Central memory CD4-positive, alpha-beta T cell (primary cell): ENCODE measurements at regions not wholly inside any gene's neighbourhood (a gene's known extent, or its start where the extent isn't known, plus 50 kb on each side); places are given as distances from the start of the nearest gene placed in this dataset.

Experiments
- DNase-seq: peaks from one replicate; pipeline ENCODE4 v3.0.0; 2022

DNA sequence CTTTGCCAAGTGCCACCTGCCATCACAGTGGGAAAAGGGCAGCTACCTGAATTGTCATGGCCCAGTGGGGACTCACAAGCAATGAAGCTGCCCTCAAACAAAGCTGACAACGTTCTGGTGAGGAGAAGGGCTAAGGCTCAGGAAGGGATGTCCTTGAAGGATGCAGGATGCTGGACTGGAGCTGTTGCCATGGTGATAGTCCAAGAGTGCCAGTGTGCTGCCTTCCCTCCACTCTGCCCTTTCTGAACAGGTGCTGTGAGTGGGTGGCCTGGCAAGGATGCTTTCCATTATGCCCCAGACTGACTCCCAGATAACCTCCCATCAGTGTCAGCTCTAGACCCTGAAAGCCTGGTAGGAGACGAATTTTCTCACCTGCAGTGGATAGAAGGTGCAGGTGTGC is 137.8 kb upstream of the GYPC start:
- no peak for DNase-seq

DNA sequence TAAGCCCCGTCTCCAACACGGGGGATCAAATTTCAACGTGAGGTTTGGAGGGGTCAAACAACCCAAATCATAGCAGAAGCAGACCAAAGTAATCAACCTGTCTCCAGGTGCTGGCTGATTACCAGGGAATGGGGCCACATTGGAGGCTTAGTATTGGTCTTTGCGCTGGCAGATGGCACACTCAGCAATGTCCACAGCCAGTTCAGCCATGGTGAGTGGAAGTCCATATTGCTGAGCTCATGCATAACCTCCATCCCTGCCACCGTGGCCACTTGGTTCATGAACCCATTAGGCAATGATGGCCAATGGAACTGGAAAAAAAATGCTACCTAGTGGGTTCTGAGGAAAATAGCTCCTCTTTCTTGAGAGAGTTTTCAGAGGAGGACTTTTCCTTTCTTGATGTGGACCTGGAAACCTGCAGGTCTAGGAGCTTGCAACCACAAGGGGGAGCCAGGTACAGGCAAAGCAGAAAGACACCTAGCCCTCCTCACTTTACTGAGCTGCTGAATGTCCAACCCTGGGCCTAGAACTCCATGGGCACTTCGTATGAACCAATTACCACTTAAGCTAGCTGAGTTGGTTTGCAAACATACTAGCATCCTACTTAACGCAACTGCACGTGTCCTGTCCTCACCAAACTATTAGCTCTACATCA is 128.0 kb upstream of the GYPC start:
- peak; percentile 53 for DNase-seq

DNA sequence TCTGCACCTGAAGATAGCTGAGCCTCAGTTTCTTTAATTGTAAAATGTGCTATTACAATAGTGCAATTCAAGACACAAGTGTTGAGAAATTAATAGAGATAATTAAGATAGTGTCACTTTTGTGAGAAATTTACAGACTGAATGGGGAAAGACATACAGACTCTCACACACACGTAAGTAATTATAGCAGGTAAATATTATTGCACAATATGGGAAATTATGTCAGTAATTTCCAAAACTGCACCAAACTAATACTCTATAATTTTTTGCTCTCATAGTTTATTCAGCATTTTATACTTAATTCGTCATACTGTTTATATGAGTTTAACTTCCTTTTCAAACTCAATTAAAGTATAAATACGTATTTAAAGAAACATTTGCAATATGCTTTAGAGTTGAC is 124.9 kb upstream of the GYPC start:
- DNase-seq: no peak

DNA sequence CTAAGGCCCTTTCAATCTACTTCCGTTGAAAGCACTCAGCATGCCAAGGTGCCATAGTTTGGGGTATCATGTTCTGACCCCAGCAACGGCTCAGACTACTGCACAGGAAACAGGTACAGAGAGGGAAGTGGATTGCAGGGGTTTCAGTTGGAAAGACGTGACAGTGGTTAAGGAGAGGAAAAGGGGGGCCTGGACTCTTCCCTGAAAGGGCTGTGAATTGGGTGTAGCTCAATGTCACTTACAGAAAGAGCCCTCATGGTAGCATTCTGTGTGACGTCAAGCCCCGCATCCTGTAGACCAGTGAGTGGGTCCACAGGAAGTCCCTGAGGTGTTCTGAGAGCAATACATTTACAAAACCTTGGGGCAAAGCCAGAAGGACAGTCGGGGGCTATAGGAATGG is 121.5 kb upstream of the GYPC start:
- no peak for DNase-seq

DNA sequence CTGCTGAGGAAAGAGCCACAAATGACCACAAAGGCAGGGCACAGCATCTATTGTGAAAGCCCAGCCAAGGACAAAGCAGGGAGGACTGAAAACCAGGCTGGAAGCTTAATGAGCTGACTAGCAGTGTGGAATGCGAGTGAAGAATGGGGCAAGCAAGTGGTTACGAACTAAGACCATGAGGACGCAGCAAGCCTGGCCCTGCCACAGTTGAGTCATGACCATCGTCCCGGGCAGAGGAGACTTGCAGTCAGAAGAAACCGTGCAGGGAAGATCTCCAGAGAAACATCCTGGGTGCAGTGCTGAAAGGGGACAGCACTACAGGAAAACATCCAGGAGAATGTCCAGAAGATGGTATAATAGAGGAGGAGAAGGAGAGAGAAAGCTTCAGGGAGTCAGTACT is 120.5 kb upstream of the GYPC start:
- no peak for DNase-seq

DNA sequence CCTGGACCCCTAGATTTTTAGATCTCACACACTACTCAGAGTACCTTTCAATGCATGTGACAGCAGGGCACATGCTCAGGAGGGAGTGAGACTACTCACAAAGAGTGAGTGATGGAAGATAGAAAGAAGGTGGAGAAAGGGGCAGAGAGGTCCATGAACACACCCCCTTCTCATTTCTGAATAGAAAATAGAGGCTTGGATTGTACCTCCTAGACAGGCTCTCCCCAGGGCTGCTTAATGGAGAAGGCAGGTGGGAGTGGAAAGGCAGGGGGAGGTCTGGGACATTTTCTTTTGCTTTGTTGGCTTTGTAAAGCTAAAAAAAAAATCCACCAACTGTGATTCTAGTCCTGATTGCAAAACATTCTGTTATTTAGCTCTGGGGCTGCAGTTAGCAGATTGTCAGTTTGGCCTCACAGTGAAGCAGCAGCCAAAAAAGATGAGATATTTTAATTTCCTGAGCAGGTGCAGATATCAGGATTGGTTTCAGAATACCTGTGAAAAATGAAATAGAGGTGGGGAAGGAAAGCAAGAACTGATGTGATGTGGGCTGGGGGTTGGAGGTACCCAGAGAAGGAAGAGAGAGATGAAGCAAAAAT is 119.3 kb upstream of the GYPC start:
- no peak for DNase-seq

DNA sequence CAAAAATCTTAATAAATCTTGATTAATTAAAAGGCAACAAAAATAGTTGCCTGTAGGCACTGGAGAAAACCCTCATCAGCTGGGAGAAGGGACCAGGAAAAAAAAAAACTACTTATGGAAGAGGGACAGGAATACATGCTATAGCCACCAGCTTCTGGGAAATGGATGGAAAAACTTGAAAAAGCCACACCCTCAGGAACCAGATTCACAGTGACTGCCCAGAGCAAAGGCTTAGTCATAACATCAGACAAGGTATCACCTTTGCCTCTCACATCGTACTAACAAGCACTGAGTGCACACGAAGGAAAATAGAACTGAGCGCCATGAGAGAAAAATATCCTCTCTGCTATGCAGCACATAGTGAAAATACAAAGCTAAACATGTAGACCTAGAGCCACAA is 116.9 kb upstream of the GYPC start:
- no peak for DNase-seq

DNA sequence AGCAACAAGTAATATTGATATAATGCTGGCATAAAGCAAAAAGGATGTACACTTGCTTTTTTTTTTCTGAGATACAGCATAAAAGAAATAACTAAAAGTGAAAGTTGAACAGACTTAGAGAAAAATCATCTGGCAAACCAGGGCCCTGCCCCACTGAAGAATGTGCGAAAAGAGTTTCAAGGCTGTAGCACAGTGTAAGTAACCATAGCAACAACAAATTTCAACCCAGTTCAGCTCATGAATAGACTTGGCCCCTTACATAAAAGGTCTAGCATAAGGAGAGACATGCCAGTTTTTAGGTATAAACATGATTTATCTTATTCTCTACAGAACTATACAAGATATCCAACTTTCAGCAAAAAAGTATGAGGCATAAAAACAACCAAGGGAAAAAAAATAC is 113.7 kb upstream of the GYPC start:
- DNase-seq: no peak

DNA sequence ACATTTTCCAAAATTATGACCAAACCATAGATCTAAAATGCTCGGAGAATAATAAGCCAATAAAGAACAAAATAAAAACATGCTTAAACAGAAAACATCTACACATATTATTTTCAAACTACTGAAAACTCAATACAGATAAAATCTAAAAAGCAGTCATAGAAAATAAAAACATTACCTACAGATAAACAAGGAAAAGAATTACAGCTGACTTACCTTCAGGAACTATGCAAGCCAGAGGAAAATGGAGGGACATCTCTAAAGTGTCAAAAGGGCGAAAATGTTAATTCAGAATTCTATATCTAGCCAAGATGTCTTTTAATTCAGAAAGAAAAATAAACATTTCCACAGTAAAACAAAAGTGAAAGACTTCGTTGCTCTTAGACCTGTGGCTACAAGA is 112.9 kb upstream of the GYPC start:
- DNase-seq: no peak

DNA sequence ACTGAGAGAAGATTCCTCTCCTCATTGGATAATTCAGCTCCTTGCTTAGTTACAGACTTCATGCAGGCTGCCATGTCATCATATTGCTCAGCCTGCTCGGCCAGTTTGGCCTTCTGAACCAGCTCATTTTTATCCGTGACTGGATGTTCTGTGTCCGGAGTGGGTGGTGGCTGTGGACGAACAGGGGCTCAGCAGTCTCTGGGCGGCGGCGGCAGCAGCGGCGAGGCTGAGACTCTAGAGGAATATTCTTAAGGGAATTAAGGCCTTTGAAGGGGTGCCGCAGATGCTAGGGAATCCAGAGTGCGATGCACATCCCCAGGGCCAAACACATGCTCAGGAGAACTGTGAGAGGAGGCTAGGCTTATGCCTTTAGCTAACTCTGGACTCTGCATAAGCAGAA is 97.9 kb upstream of the GYPC start:
- DNase-seq: no peak

DNA sequence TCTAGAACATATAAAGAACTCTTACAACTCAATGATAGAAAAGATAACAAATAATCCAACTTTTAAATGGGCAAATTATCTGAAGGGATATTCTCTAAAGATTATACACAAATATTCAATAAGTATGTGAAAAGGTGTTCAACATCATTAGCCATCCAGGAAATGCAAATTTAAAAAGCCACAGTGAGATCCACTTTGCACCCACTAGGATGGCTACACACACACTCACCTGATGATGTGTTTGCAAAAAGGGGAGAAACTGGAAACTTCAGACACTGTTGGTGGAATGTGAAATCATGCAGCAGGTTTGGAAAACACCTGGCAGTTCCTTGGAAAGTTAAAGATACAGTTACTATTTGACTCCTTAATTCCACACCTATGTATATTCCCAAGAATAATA is 87.2 kb upstream of the GYPC start:
- no peak for DNase-seq

DNA sequence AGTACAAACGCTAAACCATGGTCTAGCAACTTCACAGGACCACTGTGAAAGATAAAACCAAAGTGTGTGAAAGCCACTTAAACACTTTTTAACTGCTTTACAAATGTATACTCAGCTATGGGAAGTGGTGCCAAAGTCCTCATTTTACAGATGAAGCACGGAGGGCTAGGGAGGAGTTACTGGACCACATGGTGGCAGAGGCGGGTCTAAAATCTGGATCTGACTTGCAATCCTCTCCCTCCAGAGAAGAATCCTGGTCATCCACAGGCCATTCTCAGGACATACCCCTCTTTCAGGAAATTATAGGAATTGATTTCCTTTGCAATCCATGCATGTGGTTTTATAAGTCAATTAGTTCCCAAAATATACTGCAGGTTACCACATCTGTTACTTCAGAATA is 84.6 kb upstream of the GYPC start:
- DNase-seq: no peak

DNA sequence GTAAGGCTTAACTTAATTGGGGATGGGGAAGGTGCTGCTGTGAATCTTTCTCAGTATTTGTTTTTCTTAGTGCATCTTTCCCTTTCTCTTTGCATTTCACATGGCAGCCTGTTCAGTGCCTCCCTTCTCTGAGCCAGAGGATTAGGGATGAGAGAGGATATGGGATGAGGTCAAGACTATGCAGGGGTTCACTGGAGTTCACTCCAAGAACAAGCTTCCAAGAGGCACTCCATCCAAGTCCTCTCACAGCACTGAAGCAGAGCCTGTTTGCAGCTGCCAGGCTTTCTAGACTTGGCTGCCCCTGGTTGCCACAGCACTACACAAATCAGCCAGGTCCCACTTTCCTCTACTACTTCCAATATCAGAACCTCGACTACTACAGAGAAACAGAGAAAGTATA is 80.3 kb upstream of the GYPC start:
- DNase-seq: no peak

DNA sequence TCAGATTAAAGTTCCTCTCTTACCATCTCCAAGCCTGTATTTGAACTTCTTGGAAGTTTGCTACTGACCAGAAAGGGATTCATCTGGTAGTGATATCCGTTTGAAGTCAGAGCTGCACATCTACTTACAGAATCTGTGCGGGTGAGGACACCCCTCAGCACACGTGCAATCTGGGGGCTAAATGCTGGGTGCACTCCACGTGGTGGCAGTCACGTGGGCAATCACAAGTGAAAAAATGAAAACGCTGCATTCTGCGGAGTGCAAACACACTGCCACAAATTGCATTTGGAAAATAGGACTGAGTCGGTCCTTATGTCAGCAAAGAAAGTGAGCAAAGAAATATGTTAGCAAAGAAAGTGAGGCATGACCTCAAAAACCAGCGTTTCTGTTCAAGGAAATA is 76.1 kb upstream of the GYPC start:
- DNase-seq: no peak

DNA sequence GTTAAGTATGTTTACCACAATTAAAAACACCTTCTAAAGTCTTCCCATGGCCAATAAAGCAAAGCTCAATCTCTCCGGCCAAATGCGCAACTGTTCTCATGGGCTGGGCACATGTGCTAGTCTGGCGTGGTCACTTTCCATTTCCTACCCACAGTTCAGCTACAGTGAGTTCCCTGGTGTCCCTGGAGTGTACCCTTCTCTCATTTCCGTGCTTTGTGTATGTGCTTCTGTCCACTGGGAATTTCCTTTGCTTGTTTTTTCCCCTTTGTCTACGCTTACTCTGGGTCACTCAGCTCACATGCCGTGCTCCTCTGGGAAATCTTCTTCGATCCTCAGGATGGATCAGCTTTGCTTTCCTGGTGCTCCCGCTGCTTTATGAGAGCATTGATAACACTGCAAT is 69.6 kb upstream of the GYPC start:
- DNase-seq: no peak

DNA sequence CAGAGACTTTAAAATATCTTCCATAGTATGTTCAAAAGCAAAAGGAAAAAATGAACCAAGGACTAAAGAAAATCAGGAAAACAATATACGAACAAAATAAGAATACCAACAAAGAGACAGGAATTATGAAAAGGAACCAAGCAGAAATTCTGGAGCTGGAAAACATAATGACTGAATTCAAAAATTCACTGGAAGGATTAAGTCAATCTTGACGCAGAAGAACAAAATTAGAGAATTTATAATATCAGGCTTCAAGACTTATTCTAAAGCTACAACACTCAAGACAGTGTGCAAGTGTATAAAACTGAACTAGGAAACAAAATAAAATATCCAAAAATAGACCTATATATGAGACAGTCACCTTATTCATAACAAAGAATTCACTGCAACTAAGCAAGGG is 56.9 kb upstream of the GYPC start:
- no peak for DNase-seq

DNA sequence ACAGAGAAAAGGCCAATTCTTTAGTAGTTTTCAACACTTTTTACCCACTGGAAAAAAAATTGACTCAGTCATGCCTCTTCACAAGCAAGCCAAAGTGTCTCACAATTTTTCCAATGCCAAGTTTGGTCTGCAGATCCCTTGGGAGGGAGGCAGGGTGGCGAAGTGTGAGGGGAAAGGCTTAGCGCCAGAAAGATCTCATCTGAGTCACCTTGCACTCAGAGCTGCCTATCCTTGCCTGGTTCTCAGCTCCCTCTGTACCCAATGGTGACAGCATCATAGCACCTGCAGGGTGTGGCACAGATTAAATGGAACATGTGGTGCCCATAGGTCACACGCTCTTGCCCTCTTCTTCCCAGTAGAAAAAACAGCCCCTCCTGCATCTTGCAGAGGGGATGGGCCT is 55.2 kb upstream of the GYPC start:
- DNase-seq: no peak

DNA sequence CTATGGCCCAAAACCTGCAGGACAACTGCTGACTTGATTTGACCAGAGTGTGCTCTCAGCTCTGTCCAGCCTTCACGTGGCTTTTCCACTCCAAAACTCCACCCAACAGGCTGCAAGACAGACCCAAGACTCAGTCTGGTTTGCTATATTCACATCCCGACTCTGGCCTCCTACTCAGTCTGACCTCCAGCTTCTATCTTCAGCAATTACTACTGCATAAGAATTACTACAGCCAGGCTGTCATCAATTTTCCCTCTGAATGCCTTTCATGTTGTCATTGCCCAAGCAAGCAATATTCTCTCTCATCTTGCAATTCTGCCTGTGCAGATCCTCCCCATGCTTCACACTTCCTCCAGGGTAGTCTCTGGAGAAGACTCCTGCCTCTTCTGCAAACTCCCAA is 53.6 kb upstream of the GYPC start:
- DNase-seq: no peak
